ENCODE measurements at regions not wholly inside any gene's neighbourhood (a gene's known extent, or its start where the extent isn't known, plus 50 kb on each side); places are given as distances from the start of the nearest gene placed in this dataset.

- H2BK5ac ChIP-seq (ENCODE audit: low read depth, low read length), result no peak overlapping the region
- DNase-seq (ENCODE audit: low read depth in 1 of 2, low spot score in 2 of 2) (no peak), FAIRE-seq (no peak)
- H2BK12ac ChIP-seq (ENCODE audit: low read depth, low read length), result 0 out of 2 replicates have a peak overlapping the region, but pooled peaks have one; percentile 27
- H4K91ac ChIP-seq (replicated peaks; ENCODE audit: insufficient read length, low read length), result no peak overlapping the region
- H3K79me2 ChIP-seq (ENCODE audit: control insufficient read depth in 1 of 2, insufficient read depth in 2 of 2, low read length in 2 of 2), result no peaks in the 10 kb centered on the region
- no peak overlapping the region for H4K8ac ChIP-seq (ENCODE audit: extremely low read depth, insufficient read depth, low read length)
- ChIA-PET CTCF (ENCODE audit: partially characterized antibody) (interaction anchor here (0.6 kb wide), 1 partner anchor 11 kb away, joined by 3 read pairs; no protein-coding TSS in a partner anchor), POLR2A (ENCODE audit: partially characterized antibody) (no interaction called here)
- H3K27ac ChIP-seq (ENCODE audit: low read depth, low read length), result no peak overlapping the region
- H3K14ac ChIP-seq (ENCODE audit: insufficient read length), result no peak overlapping the region
- no peak overlapping the region for H3K4ac ChIP-seq (replicated peaks; ENCODE audit: insufficient read length, low read depth, low read length)
- H3K9me3 ChIP-seq (ENCODE audit: insufficient read depth in 2 of 2, low read depth in 1 of 2, low read length in 1 of 2), result no peaks in the 10 kb centered on the region
- H2BK15ac ChIP-seq (ENCODE audit: low read length), result no peak overlapping the region
- 40% methylated on average over 1 of the region's 1 CpG; no CpG with 5 or more reads in 1 of the 2 experiments for WGBS, 2 experiments (ENCODE audit: extremely low coverage in 1 of 2, insufficient coverage in 1 of 2, insufficient read length in 1 of 2, insufficient replicate concordance in 2 of 2, low coverage in 1 of 2, low lambda C conversion rate in 2 of 2, missing lambda C conversion rate in 1 of 2)
- H2AFZ ChIP-seq (ENCODE audit: low read length), result no peak overlapping the region
- H3K4me2 ChIP-seq (ENCODE audit: insufficient read depth in 1 of 2, low read depth in 2 of 2, low read length in 2 of 2), result no peak overlapping the region; a peak in 1 of 4 replicates
- H3K79me1 ChIP-seq (ENCODE audit: low read depth, low read length), result no peaks in the 10 kb centered on the region
- no peak overlapping the region for H2BK20ac ChIP-seq (ENCODE audit: low read length)
- H3K4me1 ChIP-seq (replicated peaks in 1 of 4; ENCODE audit: control insufficient read depth in 3 of 4, insufficient read depth in 4 of 4, low read length in 3 of 4), result peaks cover 0 to 23% (median 7%) of the 10 kb centered on the region in 4 experiments; a peak in 4 of 7 replicates
- no peaks in the 10 kb centered on the region for H3K36me3 ChIP-seq (ENCODE audit: control insufficient read depth in 2 of 4, insufficient read depth in 4 of 4, low read length in 3 of 4)
- H3K56ac ChIP-seq (replicated peaks; ENCODE audit: insufficient read length, low read depth, low read length), result no peak overlapping the region
- TF ChIP-seq EGR1 (IDR thresholded peaks at IDR 0.05; ENCODE audit: borderline replicate concordance, low read depth, low read length), result no peak
- no peak for TF ChIP-seq BCL11A (IDR thresholded peaks at IDR 0.05; ENCODE audit: low read depth in 2 of 2, low read length in 2 of 2)
- TF ChIP-seq KDM1A (IDR thresholded peaks at IDR 0.05; ENCODE audit: borderline replicate concordance, low read length), result no peak
- no peak for TF ChIP-seq POU5F1 (IDR thresholded peaks at IDR 0.05; ENCODE audit: low read depth, low read length)
- H3K23me2 ChIP-seq (ENCODE audit: low read depth, low read length), result no peaks in the 10 kb centered on the region
- H3K9ac ChIP-seq (replicated peaks in 1 of 4; ENCODE audit: extremely low read depth in 1 of 4, low read depth in 3 of 4, low read length in 3 of 4), result no peak overlapping the region
- H4K5ac ChIP-seq (ENCODE audit: insufficient read length, low read depth, low read length), result no peak overlapping the region
- no peak overlapping the region for H3K23ac ChIP-seq (ENCODE audit: insufficient read length)
- peak overlapping the region; percentile 32 for H3K18ac ChIP-seq (ENCODE audit: extremely low read depth, low read length)
- H4K20me1 ChIP-seq (replicated peaks in 1 of 2; ENCODE audit: control insufficient read depth in 1 of 2, insufficient read depth in 2 of 2, low read length in 2 of 2), result no peaks in the 10 kb centered on the region
- no peak overlapping the region for H3K4me3 ChIP-seq (ENCODE audit: extremely low read depth in 1 of 4, insufficient read depth in 2 of 4, low read depth in 3 of 4, low read length in 4 of 4)
- H2AK5ac ChIP-seq (ENCODE audit: low read depth, low read length), result no peak overlapping the region
- H3K27me3 ChIP-seq (replicated peaks in 1 of 4; ENCODE audit: control insufficient read depth in 3 of 4, extremely low read depth in 1 of 4, insufficient read depth in 3 of 4, low read length in 3 of 4), result no peaks in the 10 kb centered on the region
- no peak overlapping the region for H2BK120ac ChIP-seq (replicated peaks; ENCODE audit: low read depth, low read length)
Measured at GRCh38 chrX:137743414-137743813, 177.5 kb downstream of the ZIC3 start.
